ENCODE measurements at regions not wholly inside any gene's neighbourhood (a gene's known extent, or its start where the extent isn't known, plus 50 kb on each side); places are given as distances from the start of the nearest gene placed in this dataset.

DNA sequence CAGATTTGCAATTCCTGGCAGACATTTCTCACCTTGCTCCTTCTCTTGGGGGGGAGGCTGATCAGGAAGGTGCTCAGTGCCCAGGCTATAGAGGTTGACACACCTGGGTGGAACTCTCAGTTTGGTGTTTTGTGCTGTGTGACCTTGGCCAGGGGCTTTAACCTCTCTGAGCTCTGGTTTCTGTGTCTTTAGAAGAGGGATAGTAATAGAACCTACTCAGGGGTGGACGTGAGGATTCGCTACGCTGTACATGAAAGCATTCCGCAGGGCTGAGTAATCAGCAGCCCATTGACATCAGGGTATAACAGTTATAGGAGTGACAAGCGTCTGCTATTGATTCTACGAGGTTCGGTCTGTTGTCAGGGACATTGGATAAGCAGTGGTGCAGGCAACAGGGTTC, 98.1 kb downstream of the PHETA1 start:
- TF ChIP-seq EP300 (IDR thresholded peaks at IDR 0.05) = no peak
- no peak for TF ChIP-seq CTCF (IDR thresholded peaks at IDR 0.05)
- TF ChIP-seq POLR2A (IDR thresholded peaks at IDR 0.05) = no peak

All from sigmoid colon (tissue), 4 donors.